GM06990 (cell line): ENCODE measurements at regions not wholly inside any gene's neighbourhood (a gene's known extent, or its start where the extent isn't known, plus 50 kb on each side); places are given as distances from the start of the nearest gene placed in this dataset.

ENCODE experiments used
- DNase-seq: peaks from one replicate; pipeline ENCODE4 v3.0.0-alpha.2; 2011; ENCODE audit not compliant: insufficient read length; ENCODE audit errors: extremely low read depth
- H3K27me3 ChIP-seq: replicated peaks from 2 replicates; pipeline ENCODE4 v1.6.0; 2011; ENCODE audit warnings: low read length; ENCODE audit not compliant: control insufficient read depth, insufficient read depth
- H3K36me3 ChIP-seq: 2 replicates; pipeline ENCODE4 v1.5.1; 2011; ENCODE audit warnings: low read length; ENCODE audit not compliant: control insufficient read depth, insufficient read depth
- H3K4me3 ChIP-seq: replicated peaks from 2 replicates; pipeline ENCODE4 v1.5.1; 2011; ENCODE audit warnings: low read depth, mild to moderate bottlenecking, control low read depth, low read length
- TF ChIP-seq, protein P1 (sequence below): IDR thresholded peaks from 2 replicates; pipeline ENCODE4 v1.5.1; 2011; ENCODE audit warnings: low read length, control low read depth, mild to moderate bottlenecking, inconsistent platforms; ENCODE audit not compliant: insufficient read depth, poor library complexity, severe bottlenecking

DNA sequence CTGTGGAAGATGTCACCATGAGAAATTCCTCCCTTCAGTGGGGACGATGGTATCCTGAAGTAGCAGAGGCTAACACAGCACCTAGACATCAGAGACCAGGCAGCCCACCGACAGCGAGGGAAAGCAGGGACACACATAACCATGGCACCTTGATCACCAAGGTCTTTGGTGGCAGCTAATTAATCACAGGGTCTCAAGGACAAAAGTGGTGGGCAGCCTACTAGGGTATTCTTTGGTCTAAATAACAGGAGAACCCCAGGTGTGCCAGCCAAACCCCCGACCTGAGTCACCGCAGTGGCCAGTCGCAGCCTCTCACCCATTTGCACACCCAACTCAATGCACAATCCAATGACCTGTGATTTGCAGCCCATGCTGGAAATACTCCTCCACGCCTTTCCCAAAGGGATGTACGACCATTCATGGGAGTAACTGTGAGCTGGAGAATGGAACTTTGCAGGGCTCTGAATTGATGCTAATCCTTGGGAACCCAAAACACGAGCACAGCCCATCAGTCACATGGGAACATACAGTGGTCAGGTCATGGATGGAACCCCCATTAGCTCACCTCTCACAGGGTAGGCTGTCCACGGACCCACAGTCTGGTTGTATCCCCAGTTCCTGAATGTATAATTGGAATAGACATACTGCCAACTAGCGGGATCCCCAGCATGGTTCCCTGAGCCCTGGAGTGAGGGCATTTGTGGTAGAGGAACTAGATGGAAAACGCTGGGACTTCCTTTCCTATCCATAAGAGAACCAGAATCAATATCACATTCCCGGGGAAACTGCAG lies 58.7 kb upstream of the C14orf180 start:
- TF ChIP-seq, protein P1, sequence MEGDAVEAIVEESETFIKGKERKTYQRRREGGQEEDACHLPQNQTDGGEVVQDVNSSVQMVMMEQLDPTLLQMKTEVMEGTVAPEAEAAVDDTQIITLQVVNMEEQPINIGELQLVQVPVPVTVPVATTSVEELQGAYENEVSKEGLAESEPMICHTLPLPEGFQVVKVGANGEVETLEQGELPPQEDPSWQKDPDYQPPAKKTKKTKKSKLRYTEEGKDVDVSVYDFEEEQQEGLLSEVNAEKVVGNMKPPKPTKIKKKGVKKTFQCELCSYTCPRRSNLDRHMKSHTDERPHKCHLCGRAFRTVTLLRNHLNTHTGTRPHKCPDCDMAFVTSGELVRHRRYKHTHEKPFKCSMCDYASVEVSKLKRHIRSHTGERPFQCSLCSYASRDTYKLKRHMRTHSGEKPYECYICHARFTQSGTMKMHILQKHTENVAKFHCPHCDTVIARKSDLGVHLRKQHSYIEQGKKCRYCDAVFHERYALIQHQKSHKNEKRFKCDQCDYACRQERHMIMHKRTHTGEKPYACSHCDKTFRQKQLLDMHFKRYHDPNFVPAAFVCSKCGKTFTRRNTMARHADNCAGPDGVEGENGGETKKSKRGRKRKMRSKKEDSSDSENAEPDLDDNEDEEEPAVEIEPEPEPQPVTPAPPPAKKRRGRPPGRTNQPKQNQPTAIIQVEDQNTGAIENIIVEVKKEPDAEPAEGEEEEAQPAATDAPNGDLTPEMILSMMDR = no peak
- H3K27me3 ChIP-seq = no peaks in the 10 kb centered on the region
- H3K4me3 ChIP-seq = no peak overlapping the region
- DNase-seq = no peak
- no peaks in the 10 kb centered on the region for H3K36me3 ChIP-seq

DNA sequence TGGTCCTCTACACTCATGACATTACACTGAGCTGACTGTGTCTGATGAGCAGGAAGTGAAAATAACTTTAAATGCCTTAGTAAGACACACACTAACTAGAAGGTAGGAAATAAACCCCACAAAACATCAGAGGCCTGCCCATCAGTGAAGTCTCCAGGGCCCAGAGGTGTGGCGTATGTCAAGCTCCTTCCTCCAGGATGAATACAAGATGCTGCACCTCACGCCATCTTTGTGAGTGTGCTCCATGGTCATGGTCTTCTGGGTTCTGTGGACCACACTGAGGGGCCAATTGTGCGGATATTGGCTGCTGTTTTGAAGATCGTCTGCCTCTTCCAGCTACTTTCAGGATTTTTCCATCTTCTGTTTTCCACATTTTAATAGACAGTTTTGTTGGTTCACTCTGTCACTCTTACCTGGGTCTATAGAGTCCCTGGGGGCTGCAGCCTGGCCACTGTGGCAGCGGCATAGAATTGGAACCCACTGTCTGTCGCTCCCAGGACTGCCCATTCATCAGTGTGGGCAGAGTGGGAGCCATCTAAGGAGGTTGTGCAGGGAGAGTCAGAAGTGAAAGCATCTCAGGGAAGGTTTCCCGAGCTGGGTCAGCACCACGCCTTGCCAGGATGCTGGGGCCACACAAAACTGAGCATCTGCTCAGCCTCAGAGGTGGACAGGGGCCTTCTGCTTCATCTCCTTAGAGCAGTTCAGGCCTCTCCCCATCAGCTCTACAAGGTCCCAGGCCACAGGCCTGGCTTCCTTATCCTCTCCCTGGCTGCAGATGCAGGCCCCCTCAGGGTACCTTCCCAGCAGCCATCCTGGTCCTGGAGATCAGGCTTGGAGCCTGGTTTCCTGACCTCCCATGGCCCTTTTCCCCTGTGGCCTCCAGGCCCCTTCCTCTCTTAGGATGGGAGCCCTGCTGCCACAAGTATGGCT lies 57.5 kb upstream of the C14orf180 start:
- no peaks in the 10 kb centered on the region for H3K36me3 ChIP-seq
- no peaks in the 10 kb centered on the region for H3K27me3 ChIP-seq
- no peak overlapping the region for H3K4me3 ChIP-seq
- DNase-seq = no peak
- TF ChIP-seq, protein P1 = no peak

DNA sequence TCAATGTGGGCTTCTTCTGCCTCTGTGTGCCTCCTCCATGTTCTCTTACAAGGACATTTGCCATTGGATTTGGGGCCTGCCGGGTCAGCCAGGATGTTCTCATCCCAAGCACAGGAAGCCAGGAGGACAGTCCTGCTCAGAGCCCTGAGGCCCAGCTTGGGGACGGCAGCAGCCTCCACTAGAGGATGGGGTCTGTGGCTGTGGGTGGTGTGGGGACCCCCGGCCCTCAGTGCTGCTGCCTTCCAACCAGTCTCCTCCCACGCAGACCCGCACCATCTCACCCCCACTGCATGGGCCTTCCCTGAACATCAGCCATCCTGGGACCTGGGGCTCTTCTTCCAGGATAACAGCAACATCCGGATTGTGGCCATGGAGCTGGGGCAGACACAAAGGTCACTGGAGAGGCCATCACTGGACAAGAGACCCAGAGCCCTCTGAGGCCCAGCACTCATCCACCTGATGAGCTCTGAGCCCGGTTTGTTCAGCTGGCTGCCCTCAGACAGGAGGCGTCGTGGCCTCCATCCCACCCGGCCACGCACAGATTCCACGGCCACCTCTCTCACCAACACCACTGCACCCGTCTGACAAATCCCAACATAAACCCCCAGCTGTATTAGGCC lies 56.5 kb upstream of the C14orf180 start:
- Histone ChIP-seq H3K4me3 (no peak overlapping the region), H3K36me3 (no peaks in the 10 kb centered on the region), H3K27me3 (no peaks in the 10 kb centered on the region)
- TF ChIP-seq, protein P1 = no peak
- no peak for DNase-seq

DNA sequence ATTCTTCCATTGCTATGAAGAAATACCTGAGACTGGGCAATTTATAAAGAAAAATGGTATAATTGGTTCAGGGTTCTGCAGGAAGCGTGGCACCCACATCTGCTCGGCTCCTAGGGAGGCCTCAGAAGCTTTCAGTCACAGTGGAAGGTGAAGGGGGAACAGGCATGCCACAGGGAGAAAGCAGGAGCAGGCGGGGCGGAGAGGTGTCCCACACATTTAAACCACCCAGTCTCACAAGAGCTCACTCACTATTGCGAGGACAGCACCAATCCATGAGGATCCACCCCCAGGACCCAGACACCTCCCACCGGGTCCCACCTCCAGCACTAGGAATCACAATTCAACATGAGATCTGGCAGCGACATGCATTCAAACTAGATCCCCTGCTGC lies 56.0 kb upstream of the C14orf180 start:
- TF ChIP-seq, protein P1 = no peak
- no peaks in the 10 kb centered on the region for H3K36me3 ChIP-seq
- H3K27me3 ChIP-seq = no peaks in the 10 kb centered on the region
- no peak overlapping the region for H3K4me3 ChIP-seq
- no peak for DNase-seq

DNA sequence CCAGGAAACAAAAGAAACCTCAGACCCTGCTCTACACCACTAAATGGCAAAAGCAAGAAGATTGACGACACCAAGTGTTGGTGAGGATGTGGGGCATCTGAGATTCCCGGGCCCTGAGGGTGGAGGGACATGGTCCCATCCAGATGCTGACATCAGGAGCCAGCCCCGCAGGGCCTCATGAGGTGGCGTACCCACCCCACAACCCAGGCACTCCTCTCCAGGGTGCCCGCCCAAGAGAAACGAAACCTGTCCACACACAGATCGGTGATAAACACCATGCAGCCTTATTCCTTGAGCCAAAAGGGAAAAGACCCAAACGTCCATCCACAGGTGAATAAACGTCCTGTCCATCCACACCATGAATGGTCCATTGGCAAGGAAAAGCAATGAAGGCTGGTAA lies 54.8 kb upstream of the C14orf180 start:
- no peaks in the 10 kb centered on the region for H3K27me3 ChIP-seq
- no peak for DNase-seq
- no peak overlapping the region for H3K4me3 ChIP-seq
- TF ChIP-seq, protein P1 = no peak
- no peaks in the 10 kb centered on the region for H3K36me3 ChIP-seq
